ENCODE measurements at regions not wholly inside any gene's neighbourhood (a gene's known extent, or its start where the extent isn't known, plus 50 kb on each side); places are given as distances from the start of the nearest gene placed in this dataset.
"Not testable (repeated sequence)": the region's sequence is repeated elsewhere in the genome, so short reads cannot be mapped to it uniquely, and the experiment has no call there.

DNA sequence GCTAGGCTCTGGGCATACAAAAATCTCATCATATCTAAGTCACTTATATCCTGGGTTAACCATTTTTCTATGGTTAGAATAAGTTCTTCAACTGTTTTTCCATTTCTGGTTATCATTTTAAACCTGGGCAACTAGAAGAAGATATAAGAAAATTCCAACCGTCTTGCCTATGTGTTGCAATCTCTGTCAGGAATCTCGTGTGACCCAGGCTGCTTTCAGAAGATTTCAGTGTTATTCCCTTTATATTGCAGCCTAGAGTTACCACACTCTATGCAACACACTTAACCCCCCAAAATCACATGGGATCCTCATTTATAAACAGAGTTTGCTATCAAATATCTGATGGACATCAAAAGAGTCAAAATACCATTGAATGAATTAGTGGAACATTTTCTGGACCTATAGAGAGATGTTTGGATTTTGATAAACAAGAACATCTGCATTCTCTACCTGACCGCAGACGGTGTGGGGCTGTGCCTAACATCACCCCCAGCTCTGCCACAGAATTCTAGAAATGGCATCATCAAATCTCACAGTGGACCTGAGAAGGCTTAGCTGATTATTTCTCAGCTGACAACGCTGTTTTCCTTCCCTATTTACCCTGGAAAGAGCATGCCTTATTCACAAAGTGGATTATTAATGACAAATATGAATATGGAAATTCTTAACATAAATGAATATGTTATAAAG is 515.7 kb downstream of the NTRK3 start:
- no peak overlapping the region for H3K27ac ChIP-seq (ENCODE audit: poor library complexity, severe bottlenecking)

GRCh38 chr15:87739866-87740265 is 516.7 kb downstream of the NTRK3 start:
- no peaks in the 10 kb centered on the region for H3K4me1 ChIP-seq (ENCODE audit: insufficient read depth, poor library complexity, severe bottlenecking)
- DNase-seq (ENCODE audit: low spot score) = no peak
- H3K27me3 ChIP-seq (ENCODE audit: insufficient read depth, poor library complexity, severe bottlenecking) = no peaks in the 10 kb centered on the region
- no peak for ATAC-seq (ENCODE audit: low read depth)
- no peak overlapping the region for H3K27ac ChIP-seq (ENCODE audit: poor library complexity, severe bottlenecking)
- TF ChIP-seq CTCF (IDR thresholded peaks at IDR 0.05; ENCODE audit: poor library complexity, severe bottlenecking) = no peak
- no peaks in the 10 kb centered on the region for H3K9me3 ChIP-seq (ENCODE audit: severe bottlenecking)
- H3K36me3 ChIP-seq (ENCODE audit: low read depth) = no peaks in the 10 kb centered on the region
- H3K4me3 ChIP-seq (ENCODE audit: severe bottlenecking) = no peak overlapping the region

More for the DNA sequence above, 515.7 kb downstream of the NTRK3 start:
- Histone ChIP-seq H3K4me1 (ENCODE audit: insufficient read depth, poor library complexity, severe bottlenecking) (no peaks in the 10 kb centered on the region), H3K9me3 (ENCODE audit: severe bottlenecking) (no peaks in the 10 kb centered on the region), H3K4me3 (ENCODE audit: severe bottlenecking) (no peak overlapping the region), H3K36me3 (ENCODE audit: low read depth) (no peaks in the 10 kb centered on the region), H3K27me3 (ENCODE audit: insufficient read depth, poor library complexity, severe bottlenecking) (no peaks in the 10 kb centered on the region)
- DNase-seq (ENCODE audit: low spot score) = no peak
- no peak for TF ChIP-seq CTCF (IDR thresholded peaks at IDR 0.05; ENCODE audit: poor library complexity, severe bottlenecking)
- no peak for ATAC-seq (ENCODE audit: low read depth)

DNA sequence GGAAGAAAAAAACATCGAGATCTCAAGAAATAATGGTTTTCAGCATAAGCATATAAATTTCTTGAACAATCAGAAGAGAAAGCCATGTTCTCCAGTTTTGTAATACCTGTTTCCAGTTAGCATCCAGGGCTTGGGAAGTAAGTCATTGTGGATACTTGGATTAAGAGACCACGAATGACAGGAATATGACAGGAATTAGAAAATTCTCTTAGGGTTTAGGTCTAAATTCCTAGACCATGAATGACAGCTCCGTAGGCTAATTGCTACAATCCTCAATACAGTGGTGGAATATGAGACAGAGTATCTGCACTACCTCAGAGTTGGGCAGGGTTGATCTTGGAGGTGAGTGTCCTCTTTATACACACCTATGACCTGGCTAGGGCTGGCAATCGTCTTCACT is 517.5 kb downstream of the NTRK3 start:
- Histone ChIP-seq H3K4me1 (ENCODE audit: insufficient read depth, poor library complexity, severe bottlenecking) (no peaks in the 10 kb centered on the region), H3K4me3 (ENCODE audit: severe bottlenecking) (no peak overlapping the region), H3K9me3 (ENCODE audit: severe bottlenecking) (no peaks in the 10 kb centered on the region), H3K27ac (ENCODE audit: poor library complexity, severe bottlenecking) (no peak overlapping the region), H3K36me3 (ENCODE audit: low read depth) (no peaks in the 10 kb centered on the region), H3K27me3 (ENCODE audit: insufficient read depth, poor library complexity, severe bottlenecking) (no peaks in the 10 kb centered on the region)
- no peak for DNase-seq (ENCODE audit: low spot score)
- no peak; the same call in 2 of the 3 replicates for ATAC-seq (ENCODE audit: low read depth)
- no peak for TF ChIP-seq CTCF (IDR thresholded peaks at IDR 0.05; ENCODE audit: poor library complexity, severe bottlenecking)

DNA sequence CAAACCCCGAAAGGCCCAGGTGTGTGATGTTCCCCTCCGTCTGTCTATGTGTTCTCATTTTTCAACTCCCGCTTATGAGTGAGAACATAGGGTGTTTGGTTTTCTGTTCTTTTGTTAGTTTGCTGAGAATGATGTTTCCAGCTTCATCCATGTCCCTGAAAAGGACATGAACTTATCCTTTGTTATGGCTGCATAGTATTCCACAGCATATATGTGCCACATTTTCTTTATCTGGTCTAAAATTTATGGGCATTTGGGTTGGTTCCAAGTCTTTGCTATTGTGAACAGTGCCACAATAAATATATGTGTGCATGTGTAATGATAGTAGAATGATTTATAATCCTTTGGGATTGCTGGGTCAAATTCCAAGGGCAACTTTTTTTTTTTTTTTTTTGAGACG is 519.1 kb downstream of the NTRK3 start:
- not testable (repeated sequence) for H3K4me3 ChIP-seq (ENCODE audit: severe bottlenecking); ATAC-seq (ENCODE audit: low read depth); H3K27me3 ChIP-seq (ENCODE audit: insufficient read depth, poor library complexity, severe bottlenecking); H3K27ac ChIP-seq (ENCODE audit: poor library complexity, severe bottlenecking); H3K36me3 ChIP-seq (ENCODE audit: low read depth); H3K9me3 ChIP-seq (ENCODE audit: severe bottlenecking); DNase-seq (ENCODE audit: low spot score); H3K4me1 ChIP-seq (ENCODE audit: insufficient read depth, poor library complexity, severe bottlenecking)

GRCh38 chr15:87736891-87737389 is 519.6 kb downstream of the NTRK3 start:
- no peak for ATAC-seq (ENCODE audit: low read depth)
- TF ChIP-seq CTCF (IDR thresholded peaks at IDR 0.05; ENCODE audit: poor library complexity, severe bottlenecking) = no peak
- no peaks in the 10 kb centered on the region for H3K4me1 ChIP-seq (ENCODE audit: insufficient read depth, poor library complexity, severe bottlenecking)
- no peak overlapping the region for H3K4me3 ChIP-seq (ENCODE audit: severe bottlenecking)
- H3K27ac ChIP-seq (ENCODE audit: poor library complexity, severe bottlenecking) = no peak overlapping the region
- no peaks in the 10 kb centered on the region for H3K27me3 ChIP-seq (ENCODE audit: insufficient read depth, poor library complexity, severe bottlenecking)
- no peaks in the 10 kb centered on the region for H3K36me3 ChIP-seq (ENCODE audit: low read depth)
- no peak for DNase-seq (ENCODE audit: low spot score)
- H3K9me3 ChIP-seq (ENCODE audit: severe bottlenecking) = no peaks in the 10 kb centered on the region

Measured in RWPE2 (cell line).